ENCODE measurements at regions not wholly inside any gene's neighbourhood (a gene's known extent, or its start where the extent isn't known, plus 50 kb on each side); places are given as distances from the start of the nearest gene placed in this dataset.

DNA sequence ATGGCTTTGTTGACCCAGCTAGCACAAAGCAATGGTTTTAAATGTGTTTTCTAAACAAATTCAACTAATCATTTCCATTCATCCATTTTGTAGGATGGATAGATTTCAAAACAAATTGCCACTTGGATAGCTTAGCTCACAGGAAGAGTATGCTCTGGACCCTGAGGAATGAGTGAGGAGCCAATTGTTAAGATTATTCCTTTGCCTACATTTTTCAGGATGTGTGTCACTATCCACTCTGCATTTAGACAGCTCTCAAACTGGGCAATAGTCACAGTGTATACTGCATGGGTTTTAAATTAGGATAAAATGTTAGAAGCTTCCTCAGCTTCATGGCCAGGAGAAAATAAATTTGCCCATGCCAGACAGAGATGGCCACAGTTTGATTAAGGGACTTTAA lies 605.6 kb upstream of the TEX47 start:
- Histone ChIP-seq H3K36me3 (ENCODE audit: control insufficient read depth, insufficient read depth, low read length) (no peaks in the 10 kb centered on the region), H3K9me3 (ENCODE audit: control insufficient read depth, insufficient read depth, low read length) (no peaks in the 10 kb centered on the region), H3K4me3 (ENCODE audit: low read depth, low read length) (no peak overlapping the region), H3K27ac (ENCODE audit: low read depth, low read length) (no peak overlapping the region), H3K4me1 (ENCODE audit: control insufficient read depth, insufficient read depth, low read length) (no peaks in the 10 kb centered on the region), H3K9ac (ENCODE audit: low read depth, low read length) (no peak overlapping the region), H3K27me3 (ENCODE audit: control insufficient read depth, insufficient read depth, low read length) (no peaks in the 10 kb centered on the region)

DNA sequence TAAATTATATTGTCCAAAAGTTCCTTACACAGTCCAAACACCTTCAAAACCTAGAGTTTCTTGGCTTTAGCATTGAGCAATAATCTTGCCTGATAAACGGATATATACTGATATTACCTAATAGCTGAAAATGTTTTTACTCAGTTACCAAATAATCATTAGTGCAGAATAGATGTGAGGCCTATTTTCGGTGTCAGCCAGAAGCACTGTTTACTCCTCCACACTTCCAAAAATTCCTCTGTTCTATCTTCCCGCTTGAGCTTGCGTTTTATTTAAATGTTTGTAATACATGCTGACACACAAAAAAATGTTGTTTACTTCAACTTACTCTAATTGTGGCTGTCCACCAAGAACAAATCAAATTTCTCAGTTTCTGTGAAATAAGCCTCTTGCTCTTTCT lies 606.2 kb upstream of the TEX47 start:
- H3K9ac ChIP-seq (ENCODE audit: low read depth, low read length), result no peak overlapping the region
- H3K27ac ChIP-seq (ENCODE audit: low read depth, low read length), result no peak overlapping the region
- no peaks in the 10 kb centered on the region for H3K4me1 ChIP-seq (ENCODE audit: control insufficient read depth, insufficient read depth, low read length)
- H3K27me3 ChIP-seq (ENCODE audit: control insufficient read depth, insufficient read depth, low read length), result no peaks in the 10 kb centered on the region
- H3K4me3 ChIP-seq (ENCODE audit: low read depth, low read length), result no peak overlapping the region
- H3K36me3 ChIP-seq (ENCODE audit: control insufficient read depth, insufficient read depth, low read length), result no peaks in the 10 kb centered on the region
- no peaks in the 10 kb centered on the region for H3K9me3 ChIP-seq (ENCODE audit: control insufficient read depth, insufficient read depth, low read length)

DNA sequence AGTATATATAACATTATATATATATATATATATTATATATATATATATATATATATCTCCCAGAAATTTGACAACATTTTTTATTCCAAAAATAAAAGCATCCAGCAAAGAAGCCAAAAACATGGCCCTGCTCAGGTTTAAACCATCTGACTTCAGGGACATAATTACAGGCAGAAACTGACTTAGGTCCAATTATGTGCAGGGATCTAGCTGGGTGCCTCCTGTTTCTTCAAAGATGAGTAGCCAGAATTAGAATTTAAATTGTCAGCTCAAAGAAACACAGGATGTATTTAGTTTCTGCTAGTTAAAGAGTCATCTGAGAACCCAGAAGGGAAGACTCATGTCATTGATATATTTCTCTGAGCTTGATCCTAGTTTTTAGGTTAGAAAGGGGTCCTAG lies 656.4 kb upstream of the TEX47 start:
- H3K4me1 ChIP-seq (ENCODE audit: control insufficient read depth, insufficient read depth, low read length), result no peaks in the 10 kb centered on the region
- no peak overlapping the region for H3K4me3 ChIP-seq (ENCODE audit: low read depth, low read length)
- H3K36me3 ChIP-seq (ENCODE audit: control insufficient read depth, insufficient read depth, low read length), result no peaks in the 10 kb centered on the region
- no peaks in the 10 kb centered on the region for H3K27me3 ChIP-seq (ENCODE audit: control insufficient read depth, insufficient read depth, low read length)
- no peak overlapping the region for H3K27ac ChIP-seq (ENCODE audit: low read depth, low read length)
- no peaks in the 10 kb centered on the region for H3K9me3 ChIP-seq (ENCODE audit: control insufficient read depth, insufficient read depth, low read length)
- H3K9ac ChIP-seq (ENCODE audit: low read depth, low read length), result no peak overlapping the region

DNA sequence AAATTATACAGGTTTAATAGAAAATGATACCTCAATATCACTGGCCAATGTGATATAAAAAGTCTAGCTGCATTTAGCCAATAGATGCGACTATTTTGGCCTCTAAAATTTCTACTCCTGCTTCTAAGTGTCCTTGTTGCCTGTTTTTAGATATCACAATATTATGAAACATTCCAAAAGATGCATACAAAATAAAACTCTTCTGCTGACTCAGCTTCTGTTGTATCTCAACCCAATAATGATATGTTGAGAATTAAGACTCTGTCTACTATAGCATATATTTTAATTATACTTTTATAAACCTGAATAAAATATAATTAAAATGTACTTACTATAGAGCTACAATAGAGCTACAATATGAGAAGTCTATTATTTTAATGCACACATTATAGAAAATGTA lies 661.0 kb upstream of the TEX47 start:
- no peak overlapping the region for H3K9ac ChIP-seq (ENCODE audit: low read depth, low read length)
- H3K27me3 ChIP-seq (ENCODE audit: control insufficient read depth, insufficient read depth, low read length), result no peaks in the 10 kb centered on the region
- H3K4me3 ChIP-seq (ENCODE audit: low read depth, low read length), result no peak overlapping the region
- no peak overlapping the region for H3K27ac ChIP-seq (ENCODE audit: low read depth, low read length)
- no peaks in the 10 kb centered on the region for H3K4me1 ChIP-seq (ENCODE audit: control insufficient read depth, insufficient read depth, low read length)
- H3K36me3 ChIP-seq (ENCODE audit: control insufficient read depth, insufficient read depth, low read length), result no peaks in the 10 kb centered on the region
- no peaks in the 10 kb centered on the region for H3K9me3 ChIP-seq (ENCODE audit: control insufficient read depth, insufficient read depth, low read length)

DNA sequence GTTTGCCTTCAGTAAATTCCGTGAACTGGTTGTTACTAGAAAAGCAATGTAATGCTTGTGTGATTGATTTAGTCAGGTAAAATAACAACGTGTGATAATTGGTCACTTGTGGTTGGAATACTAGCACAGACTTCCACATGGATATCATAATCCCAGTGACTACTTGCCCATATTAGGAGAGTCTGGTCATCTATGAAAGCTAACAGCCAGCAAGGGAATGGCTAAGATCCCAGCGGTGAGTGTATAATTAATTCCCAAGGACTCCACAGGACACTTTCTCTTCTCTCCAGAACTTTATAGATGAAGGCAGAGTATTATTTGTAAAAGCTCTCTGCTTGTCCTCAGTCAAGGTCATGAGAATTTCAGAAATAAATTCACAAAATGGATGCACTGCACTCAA lies 662.6 kb upstream of the TEX47 start:
- H3K4me3 ChIP-seq (ENCODE audit: low read depth, low read length), result no peak overlapping the region
- no peaks in the 10 kb centered on the region for H3K4me1 ChIP-seq (ENCODE audit: control insufficient read depth, insufficient read depth, low read length)
- H3K36me3 ChIP-seq (ENCODE audit: control insufficient read depth, insufficient read depth, low read length), result no peaks in the 10 kb centered on the region
- no peak overlapping the region for H3K27ac ChIP-seq (ENCODE audit: low read depth, low read length)
- H3K9me3 ChIP-seq (ENCODE audit: control insufficient read depth, insufficient read depth, low read length), result no peaks in the 10 kb centered on the region
- no peaks in the 10 kb centered on the region for H3K27me3 ChIP-seq (ENCODE audit: control insufficient read depth, insufficient read depth, low read length)
- no peak overlapping the region for H3K9ac ChIP-seq (ENCODE audit: low read depth, low read length)

DNA sequence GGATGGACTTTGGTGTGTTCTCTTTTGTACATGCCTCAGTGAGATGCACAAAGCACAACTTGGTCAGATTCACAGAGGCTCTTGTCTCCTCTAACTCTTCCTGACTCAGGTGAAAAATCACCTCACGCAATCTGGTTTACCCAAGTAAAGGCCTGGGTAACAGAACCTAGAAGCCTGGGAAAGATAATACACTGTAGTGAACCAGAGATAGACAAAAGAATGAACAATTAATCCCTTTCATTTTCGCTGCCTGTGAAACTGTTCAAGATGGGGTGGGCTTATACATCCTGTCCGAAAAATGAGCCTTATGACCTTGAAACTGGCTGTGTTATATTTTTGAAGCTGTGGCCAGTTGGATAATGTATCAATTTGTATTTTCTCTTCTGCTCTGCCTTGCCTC lies 678.9 kb upstream of the TEX47 start:
- no peaks in the 10 kb centered on the region; the same call in 1 of the 2 replicates for H3K9me3 ChIP-seq (ENCODE audit: control insufficient read depth, insufficient read depth, low read length)
- H3K9ac ChIP-seq (ENCODE audit: low read depth, low read length), result no peak overlapping the region
- no peaks in the 10 kb centered on the region for H3K4me1 ChIP-seq (ENCODE audit: control insufficient read depth, insufficient read depth, low read length)
- no peak overlapping the region for H3K4me3 ChIP-seq (ENCODE audit: low read depth, low read length)
- H3K36me3 ChIP-seq (ENCODE audit: control insufficient read depth, insufficient read depth, low read length), result no peaks in the 10 kb centered on the region
- H3K27me3 ChIP-seq (ENCODE audit: control insufficient read depth, insufficient read depth, low read length), result no peaks in the 10 kb centered on the region
- H3K27ac ChIP-seq (ENCODE audit: low read depth, low read length), result no peak overlapping the region

DNA sequence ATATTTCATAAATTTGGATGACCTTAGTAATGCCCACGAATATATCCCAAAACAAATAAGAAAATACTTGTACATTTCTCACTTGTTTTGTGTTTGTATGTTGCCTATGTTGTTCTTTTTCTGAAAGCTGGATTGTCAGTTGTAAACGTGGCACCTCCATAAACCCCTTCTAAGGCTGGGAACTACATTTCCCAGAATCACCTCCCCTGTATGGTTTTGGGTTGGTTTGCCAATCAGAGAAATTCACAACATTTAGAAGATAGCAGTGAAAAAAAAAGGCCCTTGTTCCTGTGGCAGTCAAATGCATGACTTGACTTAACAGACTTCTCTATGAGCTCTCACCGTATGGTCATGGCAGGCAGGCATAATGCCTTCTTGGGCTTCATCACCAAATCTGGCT lies 676.3 kb upstream of the STEAP1 start:
- no peaks in the 10 kb centered on the region for H3K27me3 ChIP-seq (ENCODE audit: control insufficient read depth, insufficient read depth, low read length)
- H3K4me3 ChIP-seq (ENCODE audit: low read depth, low read length), result no peak overlapping the region
- no peaks in the 10 kb centered on the region for H3K9me3 ChIP-seq (ENCODE audit: control insufficient read depth, insufficient read depth, low read length)
- H3K4me1 ChIP-seq (ENCODE audit: control insufficient read depth, insufficient read depth, low read length), result no peaks in the 10 kb centered on the region
- H3K9ac ChIP-seq (ENCODE audit: low read depth, low read length), result no peak overlapping the region
- no peak overlapping the region for H3K27ac ChIP-seq (ENCODE audit: low read depth, low read length)
- no peaks in the 10 kb centered on the region for H3K36me3 ChIP-seq (ENCODE audit: control insufficient read depth, insufficient read depth, low read length)

DNA sequence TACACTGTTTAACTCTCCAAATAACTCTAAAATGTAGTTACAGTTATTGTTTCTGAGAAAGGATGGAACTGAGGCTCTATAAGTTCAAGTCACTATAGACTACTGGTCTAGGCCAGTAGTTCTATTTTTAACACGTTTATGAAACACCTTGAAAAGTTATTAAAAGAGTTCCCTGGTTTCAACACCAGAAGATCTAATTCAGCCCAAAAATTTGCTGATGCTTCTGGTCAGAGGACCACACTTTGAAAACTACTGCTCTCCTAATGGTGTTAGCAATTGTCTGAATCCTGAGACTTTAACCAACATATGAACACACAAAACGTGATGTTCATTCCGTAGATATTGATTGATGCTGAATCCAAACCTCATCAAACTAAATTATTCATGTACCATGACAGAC lies 658.6 kb upstream of the STEAP1 start:
- H3K27me3 ChIP-seq (ENCODE audit: control insufficient read depth, insufficient read depth, low read length), result no peaks in the 10 kb centered on the region
- H3K4me3 ChIP-seq (ENCODE audit: low read depth, low read length), result no peak overlapping the region
- H3K9me3 ChIP-seq (ENCODE audit: control insufficient read depth, insufficient read depth, low read length), result no peaks in the 10 kb centered on the region
- H3K36me3 ChIP-seq (ENCODE audit: control insufficient read depth, insufficient read depth, low read length), result no peaks in the 10 kb centered on the region
- no peak overlapping the region for H3K27ac ChIP-seq (ENCODE audit: low read depth, low read length)
- no peaks in the 10 kb centered on the region for H3K4me1 ChIP-seq (ENCODE audit: control insufficient read depth, insufficient read depth, low read length)
- H3K9ac ChIP-seq (ENCODE audit: low read depth, low read length), result no peak overlapping the region

DNA sequence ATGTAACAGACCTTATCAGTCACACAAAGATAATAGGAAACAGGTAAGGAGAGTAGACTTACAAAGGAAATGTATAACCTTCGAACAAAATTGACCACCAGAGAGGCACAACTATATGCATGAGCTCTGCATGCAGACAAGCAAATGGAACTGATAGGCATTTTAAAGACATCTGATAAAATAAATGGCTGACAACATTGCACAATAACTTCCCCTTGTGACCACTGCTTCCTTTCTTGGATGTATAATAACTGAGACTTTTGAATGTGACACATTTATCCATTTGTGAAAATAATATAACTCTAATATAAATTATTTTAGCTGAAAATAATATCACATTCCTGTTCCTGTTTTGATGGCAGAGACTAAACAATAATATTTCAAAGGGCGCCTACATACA lies 654.2 kb upstream of the STEAP1 start:
- Histone ChIP-seq H3K9me3 (ENCODE audit: control insufficient read depth, insufficient read depth, low read length) (no peaks in the 10 kb centered on the region), H3K27me3 (ENCODE audit: control insufficient read depth, insufficient read depth, low read length) (no peaks in the 10 kb centered on the region), H3K27ac (ENCODE audit: low read depth, low read length) (no peak overlapping the region), H3K4me1 (ENCODE audit: control insufficient read depth, insufficient read depth, low read length) (no peaks in the 10 kb centered on the region), H3K9ac (ENCODE audit: low read depth, low read length) (no peak overlapping the region), H3K4me3 (ENCODE audit: low read depth, low read length) (no peak overlapping the region), H3K36me3 (ENCODE audit: control insufficient read depth, insufficient read depth, low read length) (no peaks in the 10 kb centered on the region)

DNA sequence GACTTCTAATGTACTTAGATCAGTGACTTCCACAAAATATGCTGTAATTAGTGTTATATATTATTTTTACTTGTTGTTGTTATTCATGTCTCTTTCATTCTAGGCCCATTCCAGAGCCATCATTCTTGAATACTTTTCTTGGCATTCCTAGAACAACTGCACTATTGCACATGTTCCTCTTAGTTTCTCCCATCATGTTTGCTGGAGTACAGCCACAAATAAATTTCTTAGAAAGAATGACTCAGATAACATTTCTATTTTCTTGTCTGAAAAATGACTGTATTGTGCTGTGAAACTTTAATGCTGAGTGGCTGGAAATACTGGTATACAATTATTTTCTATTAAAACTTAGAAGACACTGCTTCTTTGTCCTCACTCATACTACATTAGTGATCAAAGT lies 651.0 kb upstream of the STEAP1 start:
- Histone ChIP-seq H3K4me3 (ENCODE audit: low read depth, low read length) (no peak overlapping the region), H3K27me3 (ENCODE audit: control insufficient read depth, insufficient read depth, low read length) (no peaks in the 10 kb centered on the region), H3K9ac (ENCODE audit: low read depth, low read length) (no peak overlapping the region), H3K36me3 (ENCODE audit: control insufficient read depth, insufficient read depth, low read length) (no peaks in the 10 kb centered on the region), H3K9me3 (ENCODE audit: control insufficient read depth, insufficient read depth, low read length) (no peaks in the 10 kb centered on the region), H3K4me1 (ENCODE audit: control insufficient read depth, insufficient read depth, low read length) (no peaks in the 10 kb centered on the region), H3K27ac (ENCODE audit: low read depth, low read length) (no peak overlapping the region)

DNA sequence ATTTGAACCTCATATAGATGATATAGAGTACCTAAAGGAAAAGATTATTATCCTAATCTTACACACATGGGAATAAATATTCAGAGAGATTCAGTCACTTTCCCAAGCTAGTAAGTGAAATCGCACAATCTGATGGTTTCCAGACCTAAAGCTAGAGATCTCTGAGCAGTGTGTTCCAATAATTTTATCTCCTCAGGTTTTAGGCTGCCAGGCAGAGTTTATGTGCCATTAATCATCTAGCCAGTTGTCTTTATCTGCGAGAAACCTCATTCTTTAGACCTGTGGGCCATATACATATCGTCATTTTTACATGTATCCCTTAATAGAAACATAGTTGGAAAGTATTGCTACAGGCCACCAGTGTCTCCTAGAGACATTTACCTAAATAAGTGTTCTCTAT lies 647.2 kb upstream of the STEAP1 start:
- H3K27me3 ChIP-seq (ENCODE audit: control insufficient read depth, insufficient read depth, low read length), result no peaks in the 10 kb centered on the region
- H3K9ac ChIP-seq (ENCODE audit: low read depth, low read length), result no peak overlapping the region
- no peak overlapping the region for H3K4me3 ChIP-seq (ENCODE audit: low read depth, low read length)
- H3K27ac ChIP-seq (ENCODE audit: low read depth, low read length), result no peak overlapping the region
- no peaks in the 10 kb centered on the region for H3K4me1 ChIP-seq (ENCODE audit: control insufficient read depth, insufficient read depth, low read length)
- H3K9me3 ChIP-seq (ENCODE audit: control insufficient read depth, insufficient read depth, low read length), result no peaks in the 10 kb centered on the region
- H3K36me3 ChIP-seq (ENCODE audit: control insufficient read depth, insufficient read depth, low read length), result no peaks in the 10 kb centered on the region

DNA sequence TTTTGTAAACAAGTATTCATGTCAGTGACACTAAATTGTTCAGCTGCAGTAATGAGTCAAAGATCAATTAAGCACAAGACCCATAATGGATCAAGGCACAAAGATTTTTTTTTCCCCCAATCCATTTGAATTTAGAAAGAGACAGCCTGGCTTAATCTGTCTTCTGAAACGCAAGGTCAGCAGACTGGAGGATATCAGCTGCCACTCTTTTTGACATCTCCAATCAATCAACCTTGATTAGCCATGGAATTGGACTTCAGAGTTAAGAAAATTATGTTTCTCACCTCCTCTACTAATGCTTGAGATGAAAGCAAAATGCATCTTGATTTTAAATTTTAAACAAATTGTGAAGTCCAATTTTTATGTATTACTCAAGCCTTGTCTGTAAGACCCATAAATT lies 642.4 kb upstream of the STEAP1 start:
- no peaks in the 10 kb centered on the region for H3K9me3 ChIP-seq (ENCODE audit: control insufficient read depth, insufficient read depth, low read length)

More for the DNA sequence above, 642.4 kb upstream of the STEAP1 start:
- Histone ChIP-seq H3K4me3 (ENCODE audit: low read depth, low read length) (no peak overlapping the region), H3K4me1 (ENCODE audit: control insufficient read depth, insufficient read depth, low read length) (no peaks in the 10 kb centered on the region), H3K36me3 (ENCODE audit: control insufficient read depth, insufficient read depth, low read length) (no peaks in the 10 kb centered on the region), H3K27ac (ENCODE audit: low read depth, low read length) (no peak overlapping the region), H3K9ac (ENCODE audit: low read depth, low read length) (no peak overlapping the region), H3K27me3 (ENCODE audit: control insufficient read depth, insufficient read depth, low read length) (no peaks in the 10 kb centered on the region)
